H1 (cell line): ENCODE measurements at regions not wholly inside any gene's neighbourhood (a gene's known extent, or its start where the extent isn't known, plus 50 kb on each side); places are given as distances from the start of the nearest gene placed in this dataset.

Source experiments
- CTCF ChIA-PET: fragments of 300-600 bp; sonication (Branson Sonifier 250); formaldehyde crosslinking; loops from one replicate; lab custom pipeline; 2021; ENCODE audit not compliant: partially characterized antibody; lab: Charles Lee
- POLR2A ChIA-PET: fragments of 300-600 bp; sonication (Branson Sonifier 250); formaldehyde crosslinking; loops from one replicate; lab custom pipeline; 2021; ENCODE audit warnings: inconsistent platforms; ENCODE audit not compliant: partially characterized antibody; lab: Charles Lee
- DNase-seq, 2 experiments: peaks; one replicate each; pipeline versions ENCODE4 v3.0.0 to v3.0.0-alpha.2; 2010 to 2022; ENCODE audit warnings: low spot score in 2 of 2, low read depth in 1 of 2, mixed read lengths in 1 of 2
- FAIRE-seq: peaks from 2 replicates; lab custom pipeline; 2011; peaks lifted over from hg19 to GRCh38; lab: Jason Lieb, UNC
- H2AFZ ChIP-seq: 2 replicates; pipeline ENCODE4 v1.8.1; 2012; ENCODE audit warnings: low read length, inconsistent platforms
- H2AK5ac ChIP-seq: 2 replicates; pipeline ENCODE4 v1.6.1; 2013; ENCODE audit warnings: low read depth, low read length
- H2BK120ac ChIP-seq: replicated peaks from 2 replicates; pipeline ENCODE3; 2013; ENCODE audit warnings: low read depth, low read length, inconsistent platforms
- H2BK12ac ChIP-seq: 2 replicates; pipeline ENCODE4 v1.6.1; 2013; ENCODE audit warnings: low read depth, low read length
- H2BK15ac ChIP-seq: 2 replicates; pipeline ENCODE4 v1.6.1; 2013; ENCODE audit warnings: low read length
- H2BK20ac ChIP-seq: 2 replicates; pipeline ENCODE4 v1.6.1; 2013; ENCODE audit warnings: low read length
- H2BK5ac ChIP-seq: 2 replicates; pipeline ENCODE4 v1.6.1; 2013; ENCODE audit warnings: low read depth, low read length
- H3K14ac ChIP-seq: 2 replicates; pipeline ENCODE4 v1.6.1; 2013; ENCODE audit warnings: inconsistent platforms; ENCODE audit not compliant: insufficient read length
- H3K18ac ChIP-seq: 2 replicates; pipeline ENCODE4 v1.6.1; 2013; ENCODE audit warnings: low read length; ENCODE audit errors: extremely low read depth
- H3K23ac ChIP-seq: 2 replicates; pipeline ENCODE4 v1.6.1; 2013; ENCODE audit warnings: inconsistent platforms; ENCODE audit not compliant: insufficient read length
- H3K23me2 ChIP-seq: 2 replicates; pipeline ENCODE4 v1.6.1; 2013; ENCODE audit warnings: low read depth, low read length
- H3K27ac ChIP-seq: 2 replicates; pipeline ENCODE4 v1.6.1; 2011; ENCODE audit warnings: low read depth, low read length, inconsistent platforms
- H3K27me3 ChIP-seq, 4 experiments: replicated peaks in 1 of 4; 1 replicate in 1 of 4; 2 replicates in 3 of 4; pipeline versions ENCODE4 v1.6.1 to v1.8.1; 2011 to 2013; ENCODE audit warnings: low read length in 3 of 4, mild to moderate bottlenecking in 3 of 4, inconsistent platforms in 2 of 4, mixed read lengths in 2 of 4, moderate library complexity in 1 of 4; ENCODE audit not compliant: control insufficient read depth in 3 of 4, insufficient read depth in 3 of 4; ENCODE audit errors: extremely low read depth in 1 of 4
- H3K36me3 ChIP-seq, 4 experiments: 2 replicates each; pipeline versions ENCODE4 v1.6.1 to v1.8.1; 2011 to 2013; ENCODE audit warnings: mild to moderate bottlenecking in 4 of 4, low read length in 3 of 4, moderate library complexity in 2 of 4, control low read depth in 1 of 4, inconsistent platforms in 1 of 4; ENCODE audit not compliant: insufficient read depth in 4 of 4, control insufficient read depth in 2 of 4
- H3K4ac ChIP-seq: replicated peaks from 2 replicates; pipeline ENCODE3; 2013; ENCODE audit warnings: low read length, low read depth, mixed read lengths, inconsistent platforms; ENCODE audit not compliant: insufficient read length
- H3K4me1 ChIP-seq, 4 experiments: replicated peaks in 1 of 4; 1 replicate in 1 of 4; 2 replicates in 3 of 4; pipeline versions ENCODE4 v1.6.1 to v1.8.1; 2011 to 2013; ENCODE audit warnings: low read length in 3 of 4, inconsistent platforms in 2 of 4, mixed read lengths in 1 of 4; ENCODE audit not compliant: insufficient read depth in 4 of 4, control insufficient read depth in 3 of 4
- H3K4me2 ChIP-seq, 2 experiments: 2 replicates each; pipeline versions ENCODE4 v1.6.1 to v1.8.1; 2011 to 2013; ENCODE audit warnings: low read depth in 2 of 2, low read length in 2 of 2, control low read depth in 1 of 2, inconsistent platforms in 1 of 2, mild to moderate bottlenecking in 1 of 2; ENCODE audit not compliant: insufficient read depth in 1 of 2
- H3K4me3 ChIP-seq, 4 experiments: fragments of 200-600, 300-600 bp in 1 of 4; sonication (generic), shearing (Covaris generic), sonication (Bioruptor Twin) in 1 of 4; 2 replicates each; pipeline versions ENCODE4 v1.5.1 to v1.8.1; 2011 to 2016; ENCODE audit warnings: low read length in 4 of 4, low read depth in 3 of 4, control low read depth in 2 of 4, inconsistent platforms in 2 of 4, mild to moderate bottlenecking in 2 of 4, mixed read lengths in 1 of 4, moderate library complexity in 1 of 4; ENCODE audit not compliant: insufficient read depth in 2 of 4; ENCODE audit errors: extremely low read depth in 1 of 4
- H3K56ac ChIP-seq: replicated peaks from 2 replicates; pipeline ENCODE3; 2013; ENCODE audit warnings: low read depth, mild to moderate bottlenecking, mixed read lengths, low read length, inconsistent platforms; ENCODE audit not compliant: insufficient read length
- H3K79me1 ChIP-seq: 2 replicates; pipeline ENCODE4 v1.6.1; 2013; ENCODE audit warnings: low read depth, low read length, control low read depth
- H3K79me2 ChIP-seq, 2 experiments: 2 replicates each; pipeline versions ENCODE4 v1.6.1 to v1.8.1; 2012 to 2013; ENCODE audit warnings: low read length in 2 of 2, mild to moderate bottlenecking in 2 of 2, inconsistent platforms in 1 of 2; ENCODE audit not compliant: insufficient read depth in 2 of 2, control insufficient read depth in 1 of 2
- H3K9ac ChIP-seq, 4 experiments: replicated peaks in 1 of 4; 1 replicate in 1 of 4; 2 replicates in 3 of 4; pipeline versions ENCODE4 v1.6.1 to v1.8.1; 2011 to 2013; ENCODE audit warnings: low read depth in 3 of 4, low read length in 3 of 4, control low read depth in 2 of 4, mild to moderate bottlenecking in 2 of 4, moderate library complexity in 2 of 4, inconsistent platforms in 1 of 4; ENCODE audit errors: extremely low read depth in 1 of 4
- H3K9me3 ChIP-seq, 2 experiments: 2 replicates each; pipeline versions ENCODE4 v1.6.1 to v1.8.1; 2012 to 2013; ENCODE audit warnings: mild to moderate bottlenecking in 2 of 2, moderate library complexity in 2 of 2, control low read depth in 1 of 2, inconsistent platforms in 1 of 2, low read depth in 1 of 2, low read length in 1 of 2, mixed read lengths in 1 of 2; ENCODE audit not compliant: insufficient read depth in 2 of 2
- H4K20me1 ChIP-seq, 2 experiments: replicated peaks in 1 of 2; 2 replicates each; pipeline versions ENCODE3 to v1.8.1; 2011 to 2013; ENCODE audit warnings: inconsistent platforms in 2 of 2, low read length in 2 of 2, mild to moderate bottlenecking in 1 of 2; ENCODE audit not compliant: insufficient read depth in 2 of 2, control insufficient read depth in 1 of 2
- H4K5ac ChIP-seq: 2 replicates; pipeline ENCODE4 v1.6.1; 2013; ENCODE audit warnings: low read length, low read depth, mixed read lengths, inconsistent platforms; ENCODE audit not compliant: insufficient read length
- H4K8ac ChIP-seq: 2 replicates; pipeline ENCODE4 v1.8.0; 2013; ENCODE audit warnings: mild to moderate bottlenecking, moderate library complexity, low read length, inconsistent platforms; ENCODE audit not compliant: insufficient read depth; ENCODE audit errors: extremely low read depth
- H4K91ac ChIP-seq: replicated peaks from 2 replicates; pipeline ENCODE3; 2013; ENCODE audit warnings: low read length, mixed read lengths, inconsistent platforms; ENCODE audit not compliant: insufficient read length
- BCL11A ChIP-seq, 2 experiments: IDR thresholded peaks; one replicate each; pipeline ENCODE4 v1.6.1; 2011; ENCODE audit warnings: low read depth in 2 of 2, low read length in 2 of 2, mild to moderate bottlenecking in 2 of 2
- CHD2 ChIP-seq: IDR thresholded peaks from 2 replicates; pipeline ENCODE4 v1.6.1; 2012; ENCODE audit warnings: low read length, improper control_type of control experiment
- CREB1 ChIP-seq: IDR thresholded peaks from 2 replicates; pipeline ENCODE4 v1.6.1; 2012; ENCODE audit warnings: inconsistent platforms
- EP300 ChIP-seq, 2 experiments: IDR thresholded peaks; 1 replicate in 1 of 2; 2 replicates in 1 of 2; pipeline ENCODE4 v1.6.1; 2011 to 2012; ENCODE audit warnings: low read depth in 2 of 2, low read length in 2 of 2, mild to moderate bottlenecking in 2 of 2, borderline replicate concordance in 1 of 2, inconsistent platforms in 1 of 2, moderate library complexity in 1 of 2
- GTF2F1 ChIP-seq: IDR thresholded peaks from 2 replicates; pipeline ENCODE4 v1.6.1; 2012; ENCODE audit warnings: low read depth, low read length, improper control_type of control experiment, borderline replicate concordance
- POLR2A ChIP-seq, 2 experiments: IDR thresholded peaks; 1 replicate in 1 of 2; 2 replicates in 1 of 2; pipeline ENCODE4 v1.6.1; 2011; ENCODE audit warnings: low read depth in 2 of 2, low read length in 2 of 2, mild to moderate bottlenecking in 2 of 2; ENCODE audit errors: control extremely low read depth in 1 of 2
- POU5F1 ChIP-seq: IDR thresholded peaks from 2 replicates; pipeline ENCODE4 v1.6.1; 2011; ENCODE audit warnings: low read depth, mild to moderate bottlenecking, low read length, moderate library complexity
- RXRA ChIP-seq: IDR thresholded peaks from 2 replicates; pipeline ENCODE4 v1.6.1; 2011; ENCODE audit warnings: low read depth, mild to moderate bottlenecking, low read length, moderate library complexity; ENCODE audit not compliant: insufficient read depth
- TAF1 ChIP-seq: IDR thresholded peaks from 2 replicates; pipeline ENCODE4 v1.6.1; 2011; ENCODE audit warnings: mild to moderate bottlenecking, low read depth, low read length
- TEAD4 ChIP-seq: IDR thresholded peaks from 2 replicates; pipeline ENCODE4 v1.6.1; 2012; ENCODE audit warnings: low read depth, low read length, inconsistent platforms, mixed read lengths
- WGBS, 2 experiments: shearing (Covaris generic) in 1 of 2; methylation state at CpG; one replicate each; pipeline versions ENCODE4 v1.1.6 to v1.1.7; 2013 to 2015; ENCODE audit warnings: low lambda C conversion rate in 2 of 2, mixed read lengths in 2 of 2, inconsistent platforms in 1 of 2, low coverage in 1 of 2, missing lambda C conversion rate in 1 of 2; ENCODE audit not compliant: insufficient replicate concordance in 2 of 2, insufficient coverage in 1 of 2, insufficient read length in 1 of 2; ENCODE audit errors: extremely low coverage in 1 of 2, missing lambda C conversion rate in 1 of 2; 5-methylcytosine and 5-hydroxymethylcytosine counted together

DNA sequence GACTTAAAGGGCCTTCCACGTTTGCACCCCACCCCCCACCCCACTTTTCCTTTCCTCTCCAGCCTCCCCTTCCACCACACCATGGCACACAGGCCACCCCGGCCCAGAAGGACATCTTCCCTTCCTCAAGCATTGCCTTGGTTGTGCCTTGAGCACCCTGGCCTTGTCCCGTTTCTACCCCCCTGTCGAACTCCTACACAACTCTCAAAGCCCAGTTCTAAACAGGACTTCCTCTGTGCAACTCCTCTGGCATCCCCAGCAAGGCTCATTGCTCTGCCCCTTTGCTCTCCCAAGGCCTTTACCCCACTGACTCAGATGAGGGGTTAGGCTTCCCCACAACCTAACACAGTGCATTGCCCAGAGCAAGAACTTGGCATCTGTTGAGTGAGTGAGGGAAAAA, 136.1 kb downstream of the HERPUD2 start:
- H3K79me1 ChIP-seq, result no peaks in the 10 kb centered on the region
- no peaks in the 10 kb centered on the region for H3K36me3 ChIP-seq
- H3K56ac ChIP-seq, result no peak overlapping the region
- DNase-seq (no peak), FAIRE-seq (no peak)
- no peak overlapping the region for H4K5ac ChIP-seq
- no peak overlapping the region for H3K27ac ChIP-seq
- no peak overlapping the region for H3K4me2 ChIP-seq
- no peak overlapping the region for H2AFZ ChIP-seq
- H3K4me3 ChIP-seq, result no peak overlapping the region
- no peak overlapping the region for H2BK5ac ChIP-seq
- H3K14ac ChIP-seq, result no peak overlapping the region
- CTCF ChIA-PET, result no interaction called here
- H3K4me1 ChIP-seq, result no peaks in the 10 kb centered on the region
- H2AK5ac ChIP-seq, result no peak overlapping the region
- H4K20me1 ChIP-seq, result no peaks in the 10 kb centered on the region
- H2BK20ac ChIP-seq, result no peak overlapping the region
- no peak overlapping the region for H2BK120ac ChIP-seq
- WGBS, 2 experiments, result 98% methylated on average over 3 of the region's 4 CpGs; no CpG with 5 or more reads in 1 of the 2 experiments
- H3K23ac ChIP-seq, result no peak overlapping the region
- H4K8ac ChIP-seq, result no peak overlapping the region
- no peaks in the 10 kb centered on the region for H3K23me2 ChIP-seq
- H3K9me3 ChIP-seq, result no peaks in the 10 kb centered on the region
- H3K4ac ChIP-seq, result no peak overlapping the region
- no peak overlapping the region for H4K91ac ChIP-seq
- H3K9ac ChIP-seq, result no peak overlapping the region
- no peak overlapping the region for H2BK15ac ChIP-seq
- H2BK12ac ChIP-seq, result no peak overlapping the region
- POLR2A ChIA-PET, result no interaction called here
- no peaks in the 10 kb centered on the region for H3K79me2 ChIP-seq
- no peaks in the 10 kb centered on the region for H3K27me3 ChIP-seq
- no peak overlapping the region for H3K18ac ChIP-seq
- TF ChIP-seq EP300 (IDR thresholded peaks at IDR 0.05; ENCODE audit: borderline replicate concordance in 1 of 2, low read depth in 2 of 2, low read length in 2 of 2) (no peak), TEAD4 (no peak), RXRA (no peak), CREB1 (no peak), GTF2F1 (no peak), POU5F1 (no peak), TAF1 (no peak), BCL11A (IDR thresholded peaks at IDR 0.05; ENCODE audit: low read depth in 2 of 2, low read length in 2 of 2) (no peak), POLR2A (IDR thresholded peaks at IDR 0.05; ENCODE audit: control extremely low read depth in 1 of 2, low read depth in 2 of 2, low read length in 2 of 2) (no peak), CHD2 (no peak)
